ENCODE measurements at regions not wholly inside any gene's neighbourhood (a gene's known extent, or its start where the extent isn't known, plus 50 kb on each side); places are given as distances from the start of the nearest gene placed in this dataset.

DNA sequence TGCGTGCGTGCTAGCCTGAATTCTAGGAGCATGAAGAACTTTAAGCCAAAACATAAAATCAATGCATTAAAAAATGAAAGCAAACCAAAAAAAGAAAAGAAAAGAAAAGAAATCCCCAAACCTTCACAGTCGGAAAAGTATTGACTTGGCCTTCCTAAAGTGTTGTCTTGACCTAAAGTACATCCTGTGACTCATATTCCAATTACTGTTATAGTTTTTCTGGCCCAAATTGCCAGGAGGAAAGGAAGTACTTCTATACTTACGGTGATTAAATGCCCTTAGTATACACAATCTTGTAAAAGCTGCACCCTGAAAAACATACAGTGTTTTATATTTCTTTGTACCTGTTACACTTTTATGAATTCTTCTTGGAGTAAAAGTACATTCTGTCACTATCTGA, 512.8 kb downstream of the ANKRD50 start:
- no peaks in the 10 kb centered on the region for H3K36me3 ChIP-seq (ENCODE audit: control insufficient read depth in 2 of 3, insufficient read depth in 3 of 3, low read length in 3 of 3)
- H3K9me3 ChIP-seq (ENCODE audit: control insufficient read depth in 2 of 3, insufficient read depth in 1 of 3, low read length in 3 of 3), result no peaks in the 10 kb centered on the region
- FAIRE-seq, result no peak

DNA sequence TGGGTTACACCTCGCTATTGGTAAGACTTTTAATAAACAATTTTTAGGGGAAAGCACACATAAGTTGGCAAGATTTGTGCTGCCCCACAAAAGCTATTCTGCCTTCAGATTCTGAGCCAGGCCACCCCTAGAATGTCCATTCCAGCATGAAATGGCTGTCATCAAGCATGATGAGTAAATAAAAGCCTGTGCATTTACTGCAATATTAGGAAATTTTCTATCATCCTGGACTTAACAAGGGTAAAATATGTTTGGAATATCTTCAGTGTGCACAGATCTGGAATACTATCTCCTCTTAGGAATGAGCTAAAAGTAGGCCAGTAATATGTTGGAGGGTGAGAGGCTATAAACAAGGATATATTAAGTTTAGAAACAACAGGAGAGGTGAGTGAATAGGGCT, 510.9 kb downstream of the ANKRD50 start:
- no peak for FAIRE-seq
- no peaks in the 10 kb centered on the region for H3K36me3 ChIP-seq (ENCODE audit: control insufficient read depth in 2 of 3, insufficient read depth in 3 of 3, low read length in 3 of 3)
- H3K9ac ChIP-seq (ENCODE audit: low read length in 3 of 3), result no peak overlapping the region
- no peak overlapping the region for H3K27ac ChIP-seq (ENCODE audit: low read depth in 2 of 2, low read length in 2 of 2)
- intact Hi-C loops (cut with DNase I), result no loop called here
- H3K4me1 ChIP-seq (ENCODE audit: control insufficient read depth in 2 of 3, insufficient read depth in 2 of 3, low read depth in 1 of 3, low read length in 3 of 3), result no peaks in the 10 kb centered on the region
- H3K9me3 ChIP-seq (ENCODE audit: control insufficient read depth in 2 of 3, insufficient read depth in 1 of 3, low read length in 3 of 3), result no peaks in the 10 kb centered on the region
- TF ChIP-seq, protein P1, sequence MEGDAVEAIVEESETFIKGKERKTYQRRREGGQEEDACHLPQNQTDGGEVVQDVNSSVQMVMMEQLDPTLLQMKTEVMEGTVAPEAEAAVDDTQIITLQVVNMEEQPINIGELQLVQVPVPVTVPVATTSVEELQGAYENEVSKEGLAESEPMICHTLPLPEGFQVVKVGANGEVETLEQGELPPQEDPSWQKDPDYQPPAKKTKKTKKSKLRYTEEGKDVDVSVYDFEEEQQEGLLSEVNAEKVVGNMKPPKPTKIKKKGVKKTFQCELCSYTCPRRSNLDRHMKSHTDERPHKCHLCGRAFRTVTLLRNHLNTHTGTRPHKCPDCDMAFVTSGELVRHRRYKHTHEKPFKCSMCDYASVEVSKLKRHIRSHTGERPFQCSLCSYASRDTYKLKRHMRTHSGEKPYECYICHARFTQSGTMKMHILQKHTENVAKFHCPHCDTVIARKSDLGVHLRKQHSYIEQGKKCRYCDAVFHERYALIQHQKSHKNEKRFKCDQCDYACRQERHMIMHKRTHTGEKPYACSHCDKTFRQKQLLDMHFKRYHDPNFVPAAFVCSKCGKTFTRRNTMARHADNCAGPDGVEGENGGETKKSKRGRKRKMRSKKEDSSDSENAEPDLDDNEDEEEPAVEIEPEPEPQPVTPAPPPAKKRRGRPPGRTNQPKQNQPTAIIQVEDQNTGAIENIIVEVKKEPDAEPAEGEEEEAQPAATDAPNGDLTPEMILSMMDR (IDR thresholded peaks at IDR 0.05; ENCODE audit: borderline replicate concordance, extremely low read depth, insufficient read depth), result no peak
- no peaks in the 10 kb centered on the region for H3K27me3 ChIP-seq (ENCODE audit: control insufficient read depth, insufficient read depth, low read length)
- no peak overlapping the region for H3K4me3 ChIP-seq (ENCODE audit: low read length in 3 of 3)
- no peak for DNase-seq

More for the DNA sequence above, 512.8 kb downstream of the ANKRD50 start:
- no peak overlapping the region for H3K4me3 ChIP-seq (ENCODE audit: low read length in 3 of 3)
- H3K4me1 ChIP-seq (ENCODE audit: control insufficient read depth in 2 of 3, insufficient read depth in 2 of 3, low read depth in 1 of 3, low read length in 3 of 3), result no peaks in the 10 kb centered on the region
- H3K27ac ChIP-seq (ENCODE audit: low read depth in 2 of 2, low read length in 2 of 2), result no peak overlapping the region
- TF ChIP-seq, protein P1 (IDR thresholded peaks at IDR 0.05; ENCODE audit: borderline replicate concordance, extremely low read depth, insufficient read depth), result no peak
- no peaks in the 10 kb centered on the region for H3K27me3 ChIP-seq (ENCODE audit: control insufficient read depth, insufficient read depth, low read length)
- no peak overlapping the region for H3K9ac ChIP-seq (ENCODE audit: low read length in 3 of 3)
- intact Hi-C loops (cut with DNase I), result no loop called here
- DNase-seq, result no peak

DNA sequence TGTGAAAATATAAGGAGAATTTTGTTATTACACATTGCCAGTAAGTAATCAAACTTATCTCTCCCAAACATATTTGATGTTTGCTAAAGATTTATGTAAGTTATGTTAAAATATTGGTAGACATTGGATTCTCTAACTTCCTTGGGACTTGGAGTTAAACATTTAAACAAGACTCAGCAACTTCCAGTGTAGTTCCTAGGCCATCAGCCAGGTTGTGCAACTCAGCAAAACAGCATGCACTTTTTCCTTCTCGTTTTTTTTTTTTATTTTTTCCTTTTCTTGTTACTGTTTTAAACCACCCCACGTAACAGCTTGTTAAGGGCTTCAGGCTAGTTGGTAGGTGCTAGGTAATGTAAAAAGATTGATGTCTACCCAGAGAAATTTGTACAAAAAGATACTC, 510.4 kb downstream of the ANKRD50 start:
- H3K4me3 ChIP-seq (ENCODE audit: low read length in 3 of 3), result no peak overlapping the region
- H3K27ac ChIP-seq (ENCODE audit: low read depth in 2 of 2, low read length in 2 of 2), result no peak overlapping the region
- no peaks in the 10 kb centered on the region for H3K27me3 ChIP-seq (ENCODE audit: control insufficient read depth, insufficient read depth, low read length)
- TF ChIP-seq, protein P1 (IDR thresholded peaks at IDR 0.05; ENCODE audit: borderline replicate concordance, extremely low read depth, insufficient read depth), result no peak
- intact Hi-C loops (cut with DNase I), result no loop called here
- DNase-seq, result no peak
- H3K9me3 ChIP-seq (ENCODE audit: control insufficient read depth in 2 of 3, insufficient read depth in 1 of 3, low read length in 3 of 3), result no peaks in the 10 kb centered on the region
- H3K9ac ChIP-seq (ENCODE audit: low read length in 3 of 3), result no peak overlapping the region
- H3K4me1 ChIP-seq (ENCODE audit: control insufficient read depth in 2 of 3, insufficient read depth in 2 of 3, low read depth in 1 of 3, low read length in 3 of 3), result no peaks in the 10 kb centered on the region
- FAIRE-seq, result no peak
- no peaks in the 10 kb centered on the region for H3K36me3 ChIP-seq (ENCODE audit: control insufficient read depth in 2 of 3, insufficient read depth in 3 of 3, low read length in 3 of 3)

GRCh38 chr4:124203613-124204238, 508.8 kb downstream of the ANKRD50 start:
- FAIRE-seq, result no peak
- H3K9ac ChIP-seq (ENCODE audit: low read length in 3 of 3), result no peak overlapping the region

More at GRCh38 chr4:124203613-124204238, 508.8 kb downstream of the ANKRD50 start:
- Histone ChIP-seq H3K36me3 (ENCODE audit: control insufficient read depth in 2 of 3, insufficient read depth in 3 of 3, low read length in 3 of 3) (no peaks in the 10 kb centered on the region), H3K9me3 (ENCODE audit: control insufficient read depth in 2 of 3, insufficient read depth in 1 of 3, low read length in 3 of 3) (no peaks in the 10 kb centered on the region), H3K4me3 (ENCODE audit: low read length in 3 of 3) (no peak overlapping the region), H3K27me3 (ENCODE audit: control insufficient read depth, insufficient read depth, low read length) (no peaks in the 10 kb centered on the region), H3K4me1 (ENCODE audit: control insufficient read depth in 2 of 3, insufficient read depth in 2 of 3, low read depth in 1 of 3, low read length in 3 of 3) (no peaks in the 10 kb centered on the region), H3K27ac (ENCODE audit: low read depth in 2 of 2, low read length in 2 of 2) (no peak overlapping the region)
- DNase-seq, result no peak
- TF ChIP-seq, protein P1 (IDR thresholded peaks at IDR 0.05; ENCODE audit: borderline replicate concordance, extremely low read depth, insufficient read depth), result no peak
- intact Hi-C loops (cut with DNase I), result no loop called here
